HG02884 (cell line): ENCODE measurements at regions not wholly inside any gene's neighbourhood (a gene's known extent, or its start where the extent isn't known, plus 50 kb on each side); places are given as distances from the start of the nearest gene placed in this dataset.
"Not testable (repeated sequence)": the region's sequence is repeated elsewhere in the genome, so short reads cannot be mapped to it uniquely, and the experiment has no call there.

ENCODE experiments used
- ATAC-seq: cut with Tn5 transposase; IDR thresholded peaks from one replicate; pipeline ENCODE4 v1.9.1; 2021; ENCODE audit warnings: mild to moderate bottlenecking, moderate library complexity; ENCODE audit not compliant: unreplicated experiment

- no peak for ATAC-seq
Observed at GRCh38 chr10:64277536-64277935, 756.3 kb downstream of the REEP3 start.

GRCh38 chr10:64283621-64284020, 762.4 kb downstream of the REEP3 start:
- no peak for ATAC-seq

- ATAC-seq, result no peak
Observed at GRCh38 chr10:64286533-64286932, 765.3 kb downstream of the REEP3 start.

GRCh38 chr10:64288404-64288803, 767.2 kb downstream of the REEP3 start:
- no peak for ATAC-seq

- no peak for ATAC-seq
Observed at GRCh38 chr10:64303566-64303965, 782.4 kb downstream of the REEP3 start.

GRCh38 chr10:64306729-64307327, 785.6 kb downstream of the REEP3 start:
- no peak for ATAC-seq

- no peak for ATAC-seq
Observed at GRCh38 chr10:64312876-64313275, 791.7 kb downstream of the REEP3 start.

GRCh38 chr10:64313967-64314366, 792.8 kb downstream of the REEP3 start:
- ATAC-seq, result no peak

GRCh38 chr10:64316416-64316815, 795.2 kb downstream of the REEP3 start:
- ATAC-seq, result no peak

GRCh38 chr10:64316833-64317232, 795.6 kb downstream of the REEP3 start:
- no peak for ATAC-seq

- ATAC-seq, result no peak
Observed at GRCh38 chr10:64320448-64320847, 799.2 kb downstream of the REEP3 start.

- no peak for ATAC-seq
Observed at GRCh38 chr10:64329510-64329909, 808.3 kb downstream of the REEP3 start.

GRCh38 chr10:64332551-64332950, 811.4 kb downstream of the REEP3 start:
- no peak for ATAC-seq

GRCh38 chr10:64334084-64334483, 812.9 kb downstream of the REEP3 start:
- ATAC-seq, result no peak

GRCh38 chr10:64344211-64344610, 823.0 kb downstream of the REEP3 start:
- no peak for ATAC-seq

- no peak for ATAC-seq
Observed at GRCh38 chr10:64345856-64346255, 824.7 kb downstream of the REEP3 start.

GRCh38 chr10:64346389-64346788, 825.2 kb downstream of the REEP3 start:
- no peak for ATAC-seq

- no peak for ATAC-seq
Observed at GRCh38 chr10:64350665-64351064, 829.5 kb downstream of the REEP3 start.

GRCh38 chr10:64358907-64359306, 837.7 kb downstream of the REEP3 start:
- ATAC-seq, result no peak

- ATAC-seq, result not testable (repeated sequence)
Observed at GRCh38 chr10:64360240-64360639, 839.0 kb downstream of the REEP3 start.

GRCh38 chr10:64363687-64364086, 842.5 kb downstream of the REEP3 start:
- ATAC-seq, result no peak

GRCh38 chr10:64365663-64366062, 844.5 kb downstream of the REEP3 start:
- no peak for ATAC-seq

GRCh38 chr10:64368298-64368697, 847.1 kb downstream of the REEP3 start:
- no peak for ATAC-seq
